ENCODE measurements at regions not wholly inside any gene's neighbourhood (a gene's known extent, or its start where the extent isn't known, plus 50 kb on each side); places are given as distances from the start of the nearest gene placed in this dataset.

- no peak for DNase-seq (ENCODE audit: low read depth, low spot score)
- Histone ChIP-seq H3K9ac (ENCODE audit: insufficient read length, low read depth) (no peak overlapping the region), H3K36me3 (ENCODE audit: insufficient read depth, insufficient read length, low read length) (no peaks in the 10 kb centered on the region), H3K9me3 (ENCODE audit: insufficient read depth, low read length) (no peaks in the 10 kb centered on the region), H3K4me1 (ENCODE audit: insufficient read depth, insufficient read length) (no peaks in the 10 kb centered on the region), H3K27me3 (ENCODE audit: insufficient read depth, insufficient read length) (no peaks in the 10 kb centered on the region), H3K4me3 (ENCODE audit: insufficient read length, low read depth) (no peak overlapping the region)
- no peak for TF ChIP-seq ZNF274 (IDR thresholded peaks at IDR 0.05; ENCODE audit: low read depth, low read length)
- no peak for TF ChIP-seq YY1 (IDR thresholded peaks at IDR 0.05; ENCODE audit: insufficient read depth, insufficient read length)
- TF ChIP-seq SUZ12 (IDR thresholded peaks at IDR 0.05; ENCODE audit: extremely low read depth, insufficient read depth, insufficient read length) = no peak
These were observed 650.5 kb downstream of the ACTL7B start for GRCh38 chr9:108205276-108205675.

- H3K4me1 ChIP-seq (ENCODE audit: insufficient read depth, insufficient read length) = no peaks in the 10 kb centered on the region
- TF ChIP-seq ZNF274 (IDR thresholded peaks at IDR 0.05; ENCODE audit: low read depth, low read length) (no peak), YY1 (IDR thresholded peaks at IDR 0.05; ENCODE audit: insufficient read depth, insufficient read length) (no peak)
- no peaks in the 10 kb centered on the region for H3K9me3 ChIP-seq (ENCODE audit: insufficient read depth, low read length)
- H3K4me3 ChIP-seq (ENCODE audit: insufficient read length, low read depth) = no peak overlapping the region
- H3K9ac ChIP-seq (ENCODE audit: insufficient read length, low read depth) = no peak overlapping the region
- H3K36me3 ChIP-seq (ENCODE audit: insufficient read depth, insufficient read length, low read length) = no peaks in the 10 kb centered on the region
- no peaks in the 10 kb centered on the region for H3K27me3 ChIP-seq (ENCODE audit: insufficient read depth, insufficient read length)
- no peak for DNase-seq (ENCODE audit: low read depth, low spot score)
These were observed 657.9 kb downstream of the ACTL7B start for GRCh38 chr9:108197899-108198298.

GRCh38 chr9:108197008-108197365 lies 658.8 kb downstream of the ACTL7B start:
- H3K27me3 ChIP-seq (ENCODE audit: insufficient read depth, insufficient read length) = no peaks in the 10 kb centered on the region
- H3K4me1 ChIP-seq (ENCODE audit: insufficient read depth, insufficient read length) = no peaks in the 10 kb centered on the region
- no peak for TF ChIP-seq ZNF274 (IDR thresholded peaks at IDR 0.05; ENCODE audit: low read depth, low read length)
- TF ChIP-seq SUZ12 (IDR thresholded peaks at IDR 0.05; ENCODE audit: extremely low read depth, insufficient read depth, insufficient read length) = no peak
- no peak for TF ChIP-seq YY1 (IDR thresholded peaks at IDR 0.05; ENCODE audit: insufficient read depth, insufficient read length)
- H3K36me3 ChIP-seq (ENCODE audit: insufficient read depth, insufficient read length, low read length) = no peaks in the 10 kb centered on the region
- H3K4me3 ChIP-seq (ENCODE audit: insufficient read length, low read depth) = no peak overlapping the region
- no peak overlapping the region for H3K9ac ChIP-seq (ENCODE audit: insufficient read length, low read depth)
- H3K9me3 ChIP-seq (ENCODE audit: insufficient read depth, low read length) = no peaks in the 10 kb centered on the region
- no peak for DNase-seq (ENCODE audit: low read depth, low spot score)

GRCh38 chr9:108196332-108197007 lies 659.3 kb downstream of the ACTL7B start:
- DNase-seq (ENCODE audit: low read depth, low spot score) = no peak
- no peaks in the 10 kb centered on the region for H3K9me3 ChIP-seq (ENCODE audit: insufficient read depth, low read length)
- no peak overlapping the region for H3K4me3 ChIP-seq (ENCODE audit: insufficient read length, low read depth)
- no peaks in the 10 kb centered on the region for H3K36me3 ChIP-seq (ENCODE audit: insufficient read depth, insufficient read length, low read length)
- TF ChIP-seq ZNF274 (IDR thresholded peaks at IDR 0.05; ENCODE audit: low read depth, low read length) (no peak), YY1 (IDR thresholded peaks at IDR 0.05; ENCODE audit: insufficient read depth, insufficient read length) (no peak), SUZ12 (IDR thresholded peaks at IDR 0.05; ENCODE audit: extremely low read depth, insufficient read depth, insufficient read length) (no peak)
- H3K4me1 ChIP-seq (ENCODE audit: insufficient read depth, insufficient read length) = no peaks in the 10 kb centered on the region
- H3K27me3 ChIP-seq (ENCODE audit: insufficient read depth, insufficient read length) = no peaks in the 10 kb centered on the region
- H3K9ac ChIP-seq (ENCODE audit: insufficient read length, low read depth) = no peak overlapping the region

GRCh38 chr9:108194154-108194553 lies 661.6 kb downstream of the ACTL7B start:
- Histone ChIP-seq H3K27me3 (ENCODE audit: insufficient read depth, insufficient read length) (no peaks in the 10 kb centered on the region), H3K9ac (ENCODE audit: insufficient read length, low read depth) (no peak overlapping the region), H3K4me3 (ENCODE audit: insufficient read length, low read depth) (no peak overlapping the region), H3K9me3 (ENCODE audit: insufficient read depth, low read length) (no peaks in the 10 kb centered on the region), H3K4me1 (ENCODE audit: insufficient read depth, insufficient read length) (no peaks in the 10 kb centered on the region), H3K36me3 (ENCODE audit: insufficient read depth, insufficient read length, low read length) (no peaks in the 10 kb centered on the region)
- no peak for DNase-seq (ENCODE audit: low read depth, low spot score)
- TF ChIP-seq SUZ12 (IDR thresholded peaks at IDR 0.05; ENCODE audit: extremely low read depth, insufficient read depth, insufficient read length) (no peak), YY1 (IDR thresholded peaks at IDR 0.05; ENCODE audit: insufficient read depth, insufficient read length) (no peak), ZNF274 (IDR thresholded peaks at IDR 0.05; ENCODE audit: low read depth, low read length) (no peak)

GRCh38 chr9:108193026-108193710 lies 662.6 kb downstream of the ACTL7B start:
- no peaks in the 10 kb centered on the region for H3K4me1 ChIP-seq (ENCODE audit: insufficient read depth, insufficient read length)
- no peaks in the 10 kb centered on the region for H3K9me3 ChIP-seq (ENCODE audit: insufficient read depth, low read length)
- TF ChIP-seq SUZ12 (IDR thresholded peaks at IDR 0.05; ENCODE audit: extremely low read depth, insufficient read depth, insufficient read length) (no peak), YY1 (IDR thresholded peaks at IDR 0.05; ENCODE audit: insufficient read depth, insufficient read length) (no peak), ZNF274 (IDR thresholded peaks at IDR 0.05; ENCODE audit: low read depth, low read length) (no peak)
- no peaks in the 10 kb centered on the region for H3K27me3 ChIP-seq (ENCODE audit: insufficient read depth, insufficient read length)
- no peak for DNase-seq (ENCODE audit: low read depth, low spot score)
- H3K36me3 ChIP-seq (ENCODE audit: insufficient read depth, insufficient read length, low read length) = no peaks in the 10 kb centered on the region
- no peak overlapping the region for H3K9ac ChIP-seq (ENCODE audit: insufficient read length, low read depth)
- H3K4me3 ChIP-seq (ENCODE audit: insufficient read length, low read depth) = no peak overlapping the region

GRCh38 chr9:108191065-108191464 lies 664.7 kb downstream of the ACTL7B start:
- no peaks in the 10 kb centered on the region for H3K9me3 ChIP-seq (ENCODE audit: insufficient read depth, low read length)
- TF ChIP-seq ZNF274 (IDR thresholded peaks at IDR 0.05; ENCODE audit: low read depth, low read length) = no peak
- no peak for TF ChIP-seq YY1 (IDR thresholded peaks at IDR 0.05; ENCODE audit: insufficient read depth, insufficient read length)
- no peak for TF ChIP-seq SUZ12 (IDR thresholded peaks at IDR 0.05; ENCODE audit: extremely low read depth, insufficient read depth, insufficient read length)
- H3K4me3 ChIP-seq (ENCODE audit: insufficient read length, low read depth) = no peak overlapping the region
- no peaks in the 10 kb centered on the region for H3K36me3 ChIP-seq (ENCODE audit: insufficient read depth, insufficient read length, low read length)
- no peak overlapping the region for H3K9ac ChIP-seq (ENCODE audit: insufficient read length, low read depth)
- no peak for DNase-seq (ENCODE audit: low read depth, low spot score)
- no peaks in the 10 kb centered on the region for H3K27me3 ChIP-seq (ENCODE audit: insufficient read depth, insufficient read length)
- H3K4me1 ChIP-seq (ENCODE audit: insufficient read depth, insufficient read length) = no peaks in the 10 kb centered on the region

Data from NT2/D1 (cell line).